ENCODE measurements at regions not wholly inside any gene's neighbourhood (a gene's known extent, or its start where the extent isn't known, plus 50 kb on each side); places are given as distances from the start of the nearest gene placed in this dataset.

DNA sequence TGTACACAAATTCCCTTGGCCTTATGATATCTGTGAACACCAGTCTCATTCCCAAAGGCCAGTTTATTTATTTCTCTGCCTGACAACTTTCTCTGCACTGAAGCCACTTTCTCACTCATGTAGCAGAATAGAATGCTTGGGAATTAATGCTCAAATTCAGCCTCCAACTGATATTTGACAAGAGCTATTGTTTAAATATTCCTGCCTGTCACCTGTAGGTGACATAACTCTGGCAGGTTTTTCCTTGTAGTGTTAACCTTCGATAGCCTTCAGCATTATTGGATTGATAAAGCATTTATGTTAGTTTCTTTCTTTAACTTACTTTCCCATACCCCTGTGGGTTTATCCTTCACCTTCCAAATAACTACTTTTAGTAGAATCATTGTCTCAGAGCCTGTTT is 1183.2 kb upstream of the ADGRB3 start:
- Histone ChIP-seq H3K9me3 (ENCODE audit: control insufficient read depth in 1 of 2, insufficient read depth in 1 of 2, low read length in 2 of 2) (no peaks in the 10 kb centered on the region), H3K36me3 (ENCODE audit: insufficient read depth, low read length) (no peaks in the 10 kb centered on the region), H3K4me1 (ENCODE audit: insufficient read depth, low read length) (no peaks in the 10 kb centered on the region), H3K27ac (ENCODE audit: low read depth in 1 of 2, low read length in 2 of 2) (no peak overlapping the region), H3K4me3 (ENCODE audit: low read length) (no peak overlapping the region), H3K27me3 (ENCODE audit: control insufficient read depth in 1 of 2, insufficient read depth in 2 of 2, low read length in 2 of 2) (no peaks in the 10 kb centered on the region)
- Mint-ChIP-seq H3K4me3 (no peak overlapping the region), H3K4me1 (ENCODE audit: low read depth) (no peaks in the 10 kb centered on the region), H3K27me3 (no peaks in the 10 kb centered on the region), H3K27ac (no peak overlapping the region), H3K9me3 (peaks cover 15% of the 10 kb centered on the region), H3K36me3 (ENCODE audit: low read depth) (no peaks in the 10 kb centered on the region)
- ChIA-PET CTCF (no interaction called here), POLR2A (no interaction called here)
- no peak for DNase-seq
- intact Hi-C loops (cut with DNase I, micrococcal nuclease) = no loop called here
- ATAC-seq (ENCODE audit: poor library complexity) = no peak
- TF ChIP-seq CTCF (IDR thresholded peaks at IDR 0.05) = no peak

GRCh38 chr6:67450641-67451040 is 1184.4 kb upstream of the ADGRB3 start:
- TF ChIP-seq CTCF (IDR thresholded peaks at IDR 0.05) = no peak
- DNase-seq (no peak), ATAC-seq (ENCODE audit: poor library complexity) (no peak)
- Histone ChIP-seq H3K36me3 (ENCODE audit: insufficient read depth, low read length) (no peaks in the 10 kb centered on the region), H3K27me3 (ENCODE audit: control insufficient read depth in 1 of 2, insufficient read depth in 2 of 2, low read length in 2 of 2) (no peaks in the 10 kb centered on the region), H3K9me3 (ENCODE audit: control insufficient read depth in 1 of 2, insufficient read depth in 1 of 2, low read length in 2 of 2) (no peaks in the 10 kb centered on the region), H3K4me3 (ENCODE audit: low read length) (no peak overlapping the region), H3K27ac (ENCODE audit: low read depth in 1 of 2, low read length in 2 of 2) (no peak overlapping the region), H3K4me1 (ENCODE audit: insufficient read depth, low read length) (no peaks in the 10 kb centered on the region)
- Mint-ChIP-seq H3K36me3 (ENCODE audit: low read depth) (no peaks in the 10 kb centered on the region), H3K9me3 (peaks cover 11% of the 10 kb centered on the region), H3K27ac (no peak overlapping the region), H3K27me3 (no peaks in the 10 kb centered on the region), H3K4me1 (ENCODE audit: low read depth) (no peaks in the 10 kb centered on the region), H3K4me3 (no peak overlapping the region)
- intact Hi-C loops (cut with DNase I, micrococcal nuclease) = no loop called here
- CTCF ChIA-PET = no interaction called here
- POLR2A ChIA-PET = no interaction called here

GRCh38 chr6:67449602-67450001 is 1185.5 kb upstream of the ADGRB3 start:
- H3K27me3 ChIP-seq (ENCODE audit: control insufficient read depth in 1 of 2, insufficient read depth in 2 of 2, low read length in 2 of 2) = no peaks in the 10 kb centered on the region
- no peak overlapping the region for H3K27ac ChIP-seq (ENCODE audit: low read depth in 1 of 2, low read length in 2 of 2)
- Mint-ChIP-seq H3K27me3 (no peaks in the 10 kb centered on the region), H3K9me3 (peaks cover 8% of the 10 kb centered on the region), H3K4me3 (no peak overlapping the region), H3K27ac (no peak overlapping the region), H3K4me1 (ENCODE audit: low read depth) (no peaks in the 10 kb centered on the region), H3K36me3 (ENCODE audit: low read depth) (no peaks in the 10 kb centered on the region)
- intact Hi-C loops (cut with DNase I, micrococcal nuclease) = no loop called here
- POLR2A ChIA-PET = no interaction called here
- H3K4me1 ChIP-seq (ENCODE audit: insufficient read depth, low read length) = no peaks in the 10 kb centered on the region
- no peaks in the 10 kb centered on the region for H3K36me3 ChIP-seq (ENCODE audit: insufficient read depth, low read length)
- H3K4me3 ChIP-seq (ENCODE audit: low read length) = no peak overlapping the region
- no peak for ATAC-seq (ENCODE audit: poor library complexity)
- no peak for TF ChIP-seq CTCF (IDR thresholded peaks at IDR 0.05)
- DNase-seq = no peak
- CTCF ChIA-PET = no interaction called here
- no peaks in the 10 kb centered on the region for H3K9me3 ChIP-seq (ENCODE audit: control insufficient read depth in 1 of 2, insufficient read depth in 1 of 2, low read length in 2 of 2)
